BLaER1 treated with 17β-estradiol and CSF1 and Interleukin-3, amounts not matched to agents 10 nM and 100 nM (cell line): ENCODE measurements at regions not wholly inside any gene's neighbourhood (a gene's known extent, or its start where the extent isn't known, plus 50 kb on each side); places are given as distances from the start of the nearest gene placed in this dataset.
"Not testable (repeated sequence)": the region's sequence is repeated elsewhere in the genome, so short reads cannot be mapped to it uniquely, and the experiment has no call there.

Source experiments
- H3K27ac ChIP-seq, 11 experiments: shearing (Covaris generic); formaldehyde crosslinking; 2 replicates each; pipeline ENCODE4 v1.8.1; 2022
- H3K27me3 ChIP-seq, 11 experiments: shearing (Covaris generic); formaldehyde crosslinking; 2 replicates each; pipeline ENCODE4 v1.8.1; 2022
- H3K36me3 ChIP-seq, 11 experiments: shearing (Covaris generic); formaldehyde crosslinking; 2 replicates each; pipeline ENCODE4 v1.8.1; 2022
- H3K4me1 ChIP-seq, 10 experiments: shearing (Covaris generic); formaldehyde crosslinking; 2 replicates each; pipeline ENCODE4 v1.8.1; 2022
- H3K4me2 ChIP-seq, 11 experiments: shearing (Covaris generic); formaldehyde crosslinking; 2 replicates each; pipeline ENCODE4 v1.8.1; 2022
- H3K4me3 ChIP-seq, 10 experiments: shearing (Covaris generic); formaldehyde crosslinking; 2 replicates each; pipeline ENCODE4 v1.8.1; 2022
- H3K9ac ChIP-seq, 11 experiments: shearing (Covaris generic); formaldehyde crosslinking; 2 replicates each; pipeline ENCODE4 v1.8.1; 2022
- H3K9me3 ChIP-seq, 11 experiments: shearing (Covaris generic); formaldehyde crosslinking; replicated peaks in 1 of 11; 2 replicates each; pipeline ENCODE4 v1.8.1; 2022
- H4K20me1 ChIP-seq, 11 experiments: shearing (Covaris generic); formaldehyde crosslinking; 2 replicates each; pipeline ENCODE4 v1.8.1; 2022
- Cebpa-rat ChIP-seq, 11 experiments: shearing (Covaris generic); IDR thresholded peaks; 2 replicates each; pipeline ENCODE4 v1.8.1; 2022

DNA sequence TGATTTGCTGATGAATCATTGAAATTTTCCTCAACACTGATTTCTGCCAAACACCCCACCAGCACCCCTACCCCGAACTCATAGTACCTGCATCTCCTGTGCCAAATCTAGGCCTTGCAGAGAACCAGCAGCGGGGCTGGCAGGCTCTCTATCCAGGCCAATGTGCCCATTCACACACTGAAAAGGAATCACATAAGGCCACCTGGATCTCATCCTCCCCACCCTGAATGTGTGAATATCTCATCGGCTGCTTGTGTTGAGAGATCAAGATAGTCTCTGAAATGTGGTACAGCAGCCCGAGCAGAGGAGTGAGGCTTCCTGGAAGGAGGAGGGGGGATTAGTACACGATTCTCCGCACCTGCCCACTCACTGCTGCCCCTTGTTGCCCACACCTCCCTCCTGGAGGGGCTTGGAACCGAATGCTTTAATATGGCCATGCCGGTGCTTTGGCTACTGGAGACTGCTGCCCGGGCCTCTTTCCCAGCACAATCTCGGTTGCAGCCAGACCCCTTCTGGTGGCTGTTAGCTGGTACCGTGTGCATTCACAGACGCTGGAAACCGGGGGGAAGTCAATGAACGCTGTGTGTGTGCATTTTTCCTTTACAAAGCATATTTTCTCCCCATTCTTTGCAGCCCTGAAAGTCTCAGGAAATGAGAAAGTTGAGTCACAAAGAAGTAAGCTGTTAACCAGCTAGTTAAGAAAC, 619.5 kb downstream of the MATN1 start:
- H3K4me1 ChIP-seq = peaks cover 9 to 12% (median 11%) of the 10 kb centered on the region in 10 experiments
- TF ChIP-seq Cebpa-rat (IDR thresholded peaks at IDR 0.05) = no peak
- H3K4me2 ChIP-seq = no peak overlapping the region
- H3K36me3 ChIP-seq = no peaks in the 10 kb centered on the region
- no peaks in the 10 kb centered on the region; a peak in 1 of 22 replicates for H4K20me1 ChIP-seq
- H3K27me3 ChIP-seq = no peaks in the 10 kb centered on the region
- no peak overlapping the region for H3K9ac ChIP-seq
- H3K27ac ChIP-seq = no peak overlapping the region
- no peaks in the 10 kb centered on the region for H3K9me3 ChIP-seq
- no peak overlapping the region for H3K4me3 ChIP-seq

GRCh38 chr1:30102605-30103004, 620.8 kb downstream of the MATN1 start:
- Histone ChIP-seq H3K4me3 (no peak overlapping the region), H4K20me1 (no peaks in the 10 kb centered on the region; a peak in 1 of 22 replicates), H3K4me2 (no peak overlapping the region), H3K9ac (no peak overlapping the region), H3K4me1 (no peaks in the 10 kb centered on the region), H3K27ac (no peak overlapping the region), H3K36me3 (no peaks in the 10 kb centered on the region), H3K9me3 (no peaks in the 10 kb centered on the region), H3K27me3 (no peaks in the 10 kb centered on the region)
- no peak for TF ChIP-seq Cebpa-rat (IDR thresholded peaks at IDR 0.05)

GRCh38 chr1:30101487-30102227, 621.7 kb downstream of the MATN1 start:
- Histone ChIP-seq H3K4me1 (no peaks in the 10 kb centered on the region), H3K27ac (no peak overlapping the region), H4K20me1 (no peaks in the 10 kb centered on the region; a peak in 1 of 22 replicates), H3K4me3 (no peak overlapping the region), H3K36me3 (no peaks in the 10 kb centered on the region), H3K27me3 (no peaks in the 10 kb centered on the region), H3K9me3 (no peaks in the 10 kb centered on the region), H3K4me2 (no peak overlapping the region), H3K9ac (no peak overlapping the region)
- TF ChIP-seq Cebpa-rat (IDR thresholded peaks at IDR 0.05) = no peak

DNA sequence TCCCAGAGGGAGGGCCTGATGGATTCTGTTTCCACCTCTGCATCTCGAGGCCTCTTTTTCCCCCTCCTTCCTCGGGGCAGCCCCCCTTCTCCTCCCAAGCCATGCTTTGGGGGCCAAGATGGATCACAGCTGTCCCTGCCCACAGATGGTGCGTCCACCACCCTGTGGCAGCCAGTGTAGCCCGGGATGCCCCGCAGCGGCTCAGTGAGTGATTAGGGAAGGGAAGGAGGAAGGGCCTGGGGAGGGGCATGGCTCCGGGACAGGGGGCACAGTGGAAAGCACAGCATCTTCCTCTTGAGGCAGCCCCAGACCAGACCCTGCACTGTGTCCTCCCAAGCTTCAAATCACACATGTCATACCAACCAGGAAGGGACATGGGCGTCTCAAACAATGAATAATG, 622.4 kb downstream of the MATN1 start:
- Histone ChIP-seq H3K4me3 (no peak overlapping the region), H3K4me1 (no peaks in the 10 kb centered on the region), H3K9ac (no peak overlapping the region), H3K9me3 (no peaks in the 10 kb centered on the region), H3K36me3 (no peaks in the 10 kb centered on the region), H3K27me3 (no peaks in the 10 kb centered on the region), H3K4me2 (no peak overlapping the region), H3K27ac (no peak overlapping the region), H4K20me1 (no peaks in the 10 kb centered on the region; a peak in 1 of 22 replicates)
- TF ChIP-seq Cebpa-rat (IDR thresholded peaks at IDR 0.05) = no peak

DNA sequence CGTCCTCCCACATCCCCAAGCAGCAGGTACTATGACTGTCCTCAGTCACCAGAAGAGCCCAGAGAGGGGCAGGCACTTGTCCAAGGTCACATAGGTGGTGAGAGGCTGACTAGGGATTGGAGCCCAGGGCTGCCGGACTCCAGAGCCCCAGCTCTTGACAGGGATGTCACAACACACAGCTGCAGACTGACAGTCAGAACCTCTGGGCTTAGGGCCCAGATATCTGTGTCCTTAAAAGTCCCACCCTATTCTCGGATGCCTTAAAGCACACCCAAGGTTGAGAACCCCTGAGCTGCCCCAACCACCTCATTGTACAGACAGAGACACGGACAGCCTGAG, 622.9 kb downstream of the MATN1 start:
- no peaks in the 10 kb centered on the region for H3K9me3 ChIP-seq
- no peak for TF ChIP-seq Cebpa-rat (IDR thresholded peaks at IDR 0.05)

DNA sequence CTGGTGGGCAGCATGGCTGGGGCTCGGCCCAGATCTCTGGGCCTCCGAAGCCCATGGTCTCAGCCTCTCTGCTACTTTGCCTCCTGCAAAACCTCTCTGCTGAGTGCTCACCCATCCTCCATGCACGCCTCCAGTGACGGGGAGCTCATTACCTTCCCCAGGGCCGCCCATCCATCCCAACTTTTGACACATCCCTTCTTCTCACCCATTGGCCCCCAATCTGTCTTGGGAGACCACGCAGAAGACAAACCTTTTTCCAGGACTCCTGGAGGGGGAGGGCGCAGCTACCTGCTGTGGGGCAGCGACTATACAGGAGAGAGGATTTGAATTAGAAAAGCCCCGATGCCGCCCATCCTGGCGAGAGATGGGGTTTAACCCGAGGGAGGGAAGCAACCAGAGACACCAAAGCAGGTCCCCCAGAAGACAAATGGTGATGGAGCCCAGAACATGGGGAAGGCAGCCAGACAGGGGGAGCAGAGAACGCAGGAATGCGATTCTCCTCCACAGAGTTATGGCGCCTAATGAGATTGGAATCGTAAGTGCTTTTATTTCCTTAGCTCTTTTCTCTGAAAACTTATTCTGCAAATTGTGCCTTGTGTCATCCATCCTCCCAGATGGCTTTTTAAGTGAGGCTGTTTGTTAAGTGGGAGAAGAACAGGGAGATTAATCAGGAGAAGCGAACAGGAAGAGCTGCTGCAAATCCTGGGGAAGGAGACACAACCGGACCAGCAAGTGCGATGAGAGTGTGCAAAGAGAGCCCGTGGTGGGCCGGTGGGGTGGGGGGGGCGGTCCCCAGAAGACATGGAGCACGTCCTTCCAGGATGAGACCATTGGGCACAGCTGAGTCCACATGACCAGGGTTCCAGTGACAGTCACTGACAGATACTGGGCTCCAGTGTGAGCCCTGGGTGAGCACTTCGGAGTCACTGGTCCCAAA, 623.5 kb downstream of the MATN1 start:
- Histone ChIP-seq H3K4me1 (no peaks in the 10 kb centered on the region), H3K4me2 (no peak overlapping the region), H3K9me3 (no peaks in the 10 kb centered on the region), H4K20me1 (no peaks in the 10 kb centered on the region; a peak in 1 of 22 replicates), H3K27me3 (no peaks in the 10 kb centered on the region), H3K9ac (no peak overlapping the region), H3K27ac (no peak overlapping the region), H3K4me3 (no peak overlapping the region), H3K36me3 (no peaks in the 10 kb centered on the region)
- no peak for TF ChIP-seq Cebpa-rat (IDR thresholded peaks at IDR 0.05)

More for the DNA sequence above, 622.9 kb downstream of the MATN1 start:
- no peaks in the 10 kb centered on the region for H3K36me3 ChIP-seq
- H3K4me2 ChIP-seq = no peak overlapping the region
- H3K4me3 ChIP-seq = no peak overlapping the region
- no peaks in the 10 kb centered on the region for H3K4me1 ChIP-seq
- no peaks in the 10 kb centered on the region for H3K27me3 ChIP-seq
- no peak overlapping the region for H3K27ac ChIP-seq
- no peak overlapping the region for H3K9ac ChIP-seq
- H4K20me1 ChIP-seq = no peaks in the 10 kb centered on the region; a peak in 1 of 22 replicates

DNA sequence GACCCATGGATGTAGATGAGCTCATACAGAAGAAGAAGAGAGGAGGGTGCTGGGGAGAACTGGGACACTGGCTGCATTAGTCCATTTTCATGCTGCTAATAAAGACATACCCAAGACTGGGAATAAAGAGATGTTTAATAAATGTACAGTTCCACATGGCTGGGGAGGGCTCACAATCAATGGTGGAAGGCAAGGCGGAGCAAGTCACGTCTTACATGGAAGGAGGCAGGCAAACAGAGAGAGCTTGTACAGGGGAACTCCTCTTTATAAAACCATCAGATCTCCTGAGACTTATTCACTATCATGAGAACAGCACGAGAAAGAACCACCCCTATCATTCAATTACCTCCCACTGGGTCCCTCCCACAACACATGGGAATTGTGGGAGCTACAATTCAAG, 625.5 kb downstream of the MATN1 start:
- H3K4me2 ChIP-seq, H3K4me3 ChIP-seq, H3K4me1 ChIP-seq, H3K27me3 ChIP-seq, H3K36me3 ChIP-seq, H3K9ac ChIP-seq, H4K20me1 ChIP-seq, H3K27ac ChIP-seq: not testable (repeated sequence)
- H3K9me3 ChIP-seq = peaks cover 11 to 18% (median 14%) of the 10 kb centered on the region in 11 experiments

DNA sequence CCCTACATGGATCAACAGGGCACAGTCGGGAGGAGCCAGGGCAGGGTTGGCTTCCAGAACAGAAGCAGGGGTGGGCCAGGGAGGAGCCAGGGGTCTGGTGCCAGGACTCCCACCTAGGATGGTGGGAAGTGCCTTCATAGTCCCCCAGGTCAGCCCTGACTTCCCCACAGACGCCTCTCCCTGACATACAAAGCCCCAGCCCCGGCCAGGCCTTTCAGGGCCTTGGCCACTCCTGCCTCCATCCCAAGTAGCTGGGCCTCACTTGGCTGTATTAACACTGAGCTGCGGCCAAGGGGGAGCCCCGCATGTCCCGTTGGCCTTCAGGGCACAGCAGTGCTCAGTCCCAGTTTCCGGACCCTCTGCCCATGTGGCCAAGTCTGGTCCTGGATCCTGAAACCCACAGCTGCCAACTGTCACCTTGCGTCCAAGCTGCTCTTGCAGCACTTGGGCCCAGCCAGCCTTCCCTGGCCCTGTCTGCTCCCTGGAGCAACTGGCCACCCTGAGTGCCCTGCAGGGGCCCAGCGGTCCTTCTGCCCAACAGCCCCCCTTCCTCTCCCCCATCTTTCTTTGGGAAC, 627.8 kb downstream of the MATN1 start:
- H3K9ac ChIP-seq = no peak overlapping the region
- no peaks in the 10 kb centered on the region for H3K4me1 ChIP-seq
- no peak for TF ChIP-seq Cebpa-rat (IDR thresholded peaks at IDR 0.05)
- H3K36me3 ChIP-seq = no peaks in the 10 kb centered on the region; a peak in 2 of 22 replicates
- no peaks in the 10 kb centered on the region for H4K20me1 ChIP-seq
- H3K4me3 ChIP-seq = no peak overlapping the region
- H3K9me3 ChIP-seq = peaks cover 30 to 41% (median 35%) of the 10 kb centered on the region in 11 experiments
- H3K4me2 ChIP-seq = no peak overlapping the region
- no peak overlapping the region for H3K27ac ChIP-seq
- H3K27me3 ChIP-seq = no peaks in the 10 kb centered on the region

DNA sequence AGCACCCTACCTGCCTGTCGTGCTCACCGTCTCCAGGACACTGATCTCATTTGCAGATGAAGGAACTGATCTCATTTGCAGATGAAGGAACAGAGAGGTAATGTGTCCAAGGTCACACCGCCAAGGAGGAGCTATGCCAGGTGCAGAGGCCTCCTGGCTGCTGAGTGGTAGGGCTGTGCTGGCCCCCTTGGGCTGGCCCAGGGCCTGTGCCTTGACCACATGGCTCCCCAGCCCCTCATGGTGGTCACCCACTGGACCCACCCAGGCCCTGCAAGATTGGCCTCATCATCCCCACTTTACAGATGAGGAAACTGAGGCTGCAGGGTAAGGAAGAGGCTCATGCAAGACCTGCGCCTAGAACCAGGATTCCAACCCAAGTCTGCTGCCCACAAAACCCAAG, 628.3 kb downstream of the MATN1 start:
- H3K9ac ChIP-seq = no peak overlapping the region
- H3K27me3 ChIP-seq = no peaks in the 10 kb centered on the region
- H3K4me2 ChIP-seq = no peak overlapping the region
- TF ChIP-seq Cebpa-rat (IDR thresholded peaks at IDR 0.05) = no peak
- peaks cover 30 to 45% (median 35%) of the 10 kb centered on the region in 11 experiments for H3K9me3 ChIP-seq
- H4K20me1 ChIP-seq = no peaks in the 10 kb centered on the region
- no peak overlapping the region for H3K4me3 ChIP-seq
- no peak overlapping the region for H3K27ac ChIP-seq
- H3K36me3 ChIP-seq = no peaks in the 10 kb centered on the region; a peak in 2 of 22 replicates
- peaks cover 0 to 4% (median 2%) of the 10 kb centered on the region in 10 experiments; a peak in 10 of 20 replicates for H3K4me1 ChIP-seq
